GM13977 (cell line): ENCODE measurements at regions not wholly inside any gene's neighbourhood (a gene's known extent, or its start where the extent isn't known, plus 50 kb on each side); places are given as distances from the start of the nearest gene placed in this dataset.
"Not testable (repeated sequence)": the region's sequence is repeated elsewhere in the genome, so short reads cannot be mapped to it uniquely, and the experiment has no call there.

ENCODE experiments used
- DNase-seq: peaks from one replicate; pipeline ENCODE4 v3.0.0; 2012; ENCODE audit warnings: low spot score
- in situ Hi-C: fragments of 300-500 bp; cut with MboI; formaldehyde crosslinking; loops from one replicate; pipeline ENCODE4 v1.12.0; 2022; ENCODE audit warnings: low sequenced_read_pairs, low pct_unique_long_range_greater_than_20kb, mixed read lengths, inconsistent platforms; ENCODE audit not compliant: unreplicated experiment
- TF ChIP-seq, protein P1 (sequence below): IDR thresholded peaks from 2 replicates; pipeline ENCODE4 v1.5.1; 2012; ENCODE audit warnings: mild to moderate bottlenecking, control low read depth; ENCODE audit not compliant: insufficient read depth; ENCODE audit errors: extremely low read depth, missing control alignments

DNA sequence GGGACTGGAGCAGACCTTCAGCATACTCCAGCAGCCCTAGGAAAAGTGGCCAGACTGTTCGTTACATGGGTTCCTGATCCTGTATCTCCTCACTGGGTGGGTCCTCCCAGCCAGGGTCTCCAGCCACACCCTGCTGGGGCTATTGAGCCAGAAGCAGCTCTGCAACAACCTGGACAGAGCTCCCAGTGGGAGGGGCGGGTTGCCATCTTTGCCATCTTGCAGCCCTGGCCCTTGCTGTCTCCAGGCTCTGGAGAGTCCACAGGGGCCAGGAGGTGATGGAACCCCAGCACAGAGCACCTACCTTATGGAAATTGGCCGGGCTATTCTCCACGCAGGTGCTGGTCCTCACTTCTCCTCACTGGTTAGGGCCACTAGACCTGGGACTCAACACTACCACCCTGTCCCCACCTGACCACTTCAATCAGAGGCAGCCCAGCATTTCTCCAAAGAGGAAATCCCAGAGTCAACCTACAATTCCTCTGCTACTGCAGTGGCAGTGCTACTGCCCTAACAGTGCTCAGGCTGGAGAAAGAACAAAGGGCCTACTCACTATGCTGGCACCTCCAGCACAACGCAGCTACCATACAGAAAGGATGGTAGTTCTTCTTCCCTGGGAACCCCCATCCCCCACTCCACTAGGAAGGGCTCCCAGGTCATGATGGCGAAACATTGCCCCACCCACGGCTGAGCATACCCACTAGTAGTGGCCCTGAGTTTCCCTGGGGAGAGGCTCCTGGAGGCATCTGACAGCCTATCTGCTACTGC is 290.2 kb upstream of the NCAM1 start:
- TF ChIP-seq, protein P1, sequence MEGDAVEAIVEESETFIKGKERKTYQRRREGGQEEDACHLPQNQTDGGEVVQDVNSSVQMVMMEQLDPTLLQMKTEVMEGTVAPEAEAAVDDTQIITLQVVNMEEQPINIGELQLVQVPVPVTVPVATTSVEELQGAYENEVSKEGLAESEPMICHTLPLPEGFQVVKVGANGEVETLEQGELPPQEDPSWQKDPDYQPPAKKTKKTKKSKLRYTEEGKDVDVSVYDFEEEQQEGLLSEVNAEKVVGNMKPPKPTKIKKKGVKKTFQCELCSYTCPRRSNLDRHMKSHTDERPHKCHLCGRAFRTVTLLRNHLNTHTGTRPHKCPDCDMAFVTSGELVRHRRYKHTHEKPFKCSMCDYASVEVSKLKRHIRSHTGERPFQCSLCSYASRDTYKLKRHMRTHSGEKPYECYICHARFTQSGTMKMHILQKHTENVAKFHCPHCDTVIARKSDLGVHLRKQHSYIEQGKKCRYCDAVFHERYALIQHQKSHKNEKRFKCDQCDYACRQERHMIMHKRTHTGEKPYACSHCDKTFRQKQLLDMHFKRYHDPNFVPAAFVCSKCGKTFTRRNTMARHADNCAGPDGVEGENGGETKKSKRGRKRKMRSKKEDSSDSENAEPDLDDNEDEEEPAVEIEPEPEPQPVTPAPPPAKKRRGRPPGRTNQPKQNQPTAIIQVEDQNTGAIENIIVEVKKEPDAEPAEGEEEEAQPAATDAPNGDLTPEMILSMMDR, result no peak
- in situ Hi-C loops, result no loop called here

DNA sequence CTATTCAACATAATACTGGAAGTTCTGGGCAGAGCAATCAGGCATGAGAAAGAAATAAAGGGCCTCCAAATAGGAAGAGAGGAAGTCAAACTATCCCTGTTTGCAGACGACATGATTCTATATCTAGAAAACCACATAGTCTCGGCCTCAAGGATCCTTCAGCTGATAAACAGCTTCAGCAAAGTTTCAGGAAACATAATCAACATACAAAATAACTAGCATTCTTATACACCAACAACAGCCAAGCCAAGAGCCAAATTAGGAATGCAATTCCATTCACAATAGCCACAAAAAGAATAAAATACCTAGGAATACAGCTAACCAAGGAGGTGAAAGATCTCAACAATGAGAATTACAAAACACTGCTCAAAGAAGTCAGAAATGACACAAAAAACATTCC is 287.8 kb upstream of the NCAM1 start:
- in situ Hi-C loops, DNase-seq: not testable (repeated sequence)

More for the DNA sequence above, 290.2 kb upstream of the NCAM1 start:
- no peak for DNase-seq

DNA sequence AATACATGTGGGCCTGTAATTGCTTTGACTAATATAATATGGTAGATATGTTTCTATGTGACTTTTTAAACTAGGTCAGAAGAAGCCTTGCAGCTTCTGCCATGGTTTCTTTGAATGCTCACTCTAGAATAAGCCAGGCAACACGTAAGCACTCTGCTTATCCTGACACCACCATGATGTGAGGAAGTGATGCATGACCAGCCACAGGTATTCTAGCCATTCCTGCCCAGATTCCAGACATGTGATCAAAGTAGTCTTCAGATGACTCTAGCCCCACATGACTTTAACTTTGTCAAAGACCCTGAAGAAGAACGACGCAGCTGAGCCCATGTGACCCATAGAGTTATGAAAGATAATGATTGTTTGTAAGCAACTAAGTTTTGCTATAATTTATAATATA is 276.1 kb upstream of the NCAM1 start:
- DNase-seq, result no peak
- TF ChIP-seq, protein P1, result no peak
- in situ Hi-C loops, result no loop called here

DNA sequence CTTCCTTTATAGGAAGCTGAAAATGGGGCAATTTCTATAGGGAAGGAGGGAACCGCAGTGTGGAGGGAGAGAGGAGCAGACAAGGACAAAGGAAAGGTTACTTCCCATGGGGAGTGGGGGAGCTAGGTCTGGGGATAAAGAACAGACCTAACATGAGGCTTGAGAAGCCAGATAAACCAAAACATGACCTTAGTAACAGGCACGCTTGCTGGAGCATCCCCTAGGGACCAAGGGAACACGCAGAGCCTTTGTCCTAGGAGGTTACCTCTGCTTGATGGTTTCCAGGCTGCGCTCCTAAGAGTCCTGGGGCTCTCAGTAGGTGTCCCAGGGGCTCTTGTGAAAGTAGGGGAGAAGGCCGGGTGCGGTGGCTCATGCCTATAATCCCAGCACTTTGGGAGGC is 271.4 kb upstream of the NCAM1 start:
- DNase-seq, result no peak
- TF ChIP-seq, protein P1, result no peak
- in situ Hi-C loops, result no loop called here

DNA sequence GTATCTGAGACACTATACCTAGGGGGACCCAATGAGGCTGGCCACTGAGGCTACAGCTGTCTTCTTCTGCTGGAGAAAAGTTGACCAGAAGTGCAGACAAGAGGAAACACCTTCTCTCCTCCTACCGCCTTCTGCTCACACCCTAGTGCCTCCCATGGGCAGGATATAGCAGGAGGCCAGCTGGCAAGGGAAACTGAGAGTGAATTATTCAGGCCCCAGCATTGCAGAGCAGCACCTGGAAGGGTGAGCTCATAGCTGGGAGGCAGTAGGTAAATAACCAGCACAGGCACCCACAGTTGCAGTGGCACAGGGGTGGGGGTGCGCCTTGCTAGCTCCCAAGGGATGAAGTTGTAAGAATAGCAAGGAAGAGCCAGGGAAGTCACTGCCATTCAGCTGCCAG is 267.4 kb upstream of the NCAM1 start:
- TF ChIP-seq, protein P1, result no peak
- DNase-seq, result no peak
- in situ Hi-C loops, result no loop called here

DNA sequence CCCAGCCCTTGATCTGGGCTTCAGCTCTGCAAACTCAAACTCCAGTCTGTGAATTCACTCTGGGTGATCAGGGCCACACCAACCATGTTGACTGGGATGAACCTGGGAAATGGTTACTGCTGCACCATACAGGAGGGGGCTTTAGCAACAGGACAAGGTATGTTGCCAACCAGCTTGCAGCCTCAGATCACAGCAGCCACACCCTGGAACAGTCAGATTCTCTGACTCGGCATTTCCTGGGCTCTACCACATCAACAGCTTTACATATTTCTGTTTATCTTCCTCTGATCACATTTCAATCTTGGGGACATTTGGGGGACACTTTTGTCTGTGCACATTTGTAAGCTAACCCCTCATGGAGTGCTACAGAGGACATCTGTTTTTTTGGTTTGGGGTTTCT is 267.0 kb upstream of the NCAM1 start:
- TF ChIP-seq, protein P1, result no peak
- in situ Hi-C loops, result no loop called here

DNA sequence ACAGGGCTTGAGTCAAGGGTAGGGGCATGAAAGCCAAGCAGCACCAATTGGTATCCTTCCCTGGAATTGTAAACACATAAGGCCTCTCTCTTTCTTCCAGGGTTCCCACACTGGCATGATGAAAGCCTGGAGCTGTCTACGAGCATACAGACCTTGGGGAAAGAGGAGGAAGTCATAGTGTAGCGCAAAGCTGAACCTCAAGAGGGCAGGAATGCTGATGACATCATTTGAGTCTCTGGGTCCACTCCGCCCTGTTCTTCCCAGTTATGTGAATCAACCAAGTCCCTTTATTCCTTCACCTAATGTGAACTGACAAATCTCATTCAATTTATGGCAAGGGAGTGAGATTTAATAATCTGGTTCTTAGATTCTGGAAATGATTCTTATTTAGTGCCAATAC is 266.4 kb upstream of the NCAM1 start:
- DNase-seq, result no peak
- TF ChIP-seq, protein P1, result no peak
- in situ Hi-C loops, result no loop called here

More for the DNA sequence above, 267.0 kb upstream of the NCAM1 start:
- no peak for DNase-seq
